Chondrocyte (in vitro differentiated cells): ENCODE measurements at regions not wholly inside any gene's neighbourhood (a gene's known extent, or its start where the extent isn't known, plus 50 kb on each side); places are given as distances from the start of the nearest gene placed in this dataset.

Experiments used
- DNase-seq: peaks from one replicate; pipeline ENCODE4 v3.0.0; 2021; ENCODE audit warnings: mixed read lengths, low spot score
- H3K27ac Mint-ChIP-seq: one replicate; pipeline ENCODE4 v1.8.0; 2021; ENCODE audit warnings: mild to moderate bottlenecking, moderate library complexity, mixed read lengths; ENCODE audit not compliant: unreplicated experiment
- H3K27me3 Mint-ChIP-seq: 2 replicates; pipeline ENCODE4 v1.8.0; 2021; ENCODE audit warnings: low read depth, mixed read lengths
- H3K36me3 Mint-ChIP-seq: 2 replicates; pipeline ENCODE4 v1.8.0; 2021; ENCODE audit warnings: low read depth, mixed read lengths
- H3K4me1 Mint-ChIP-seq: 2 replicates; pipeline ENCODE4 v1.8.0; 2021; ENCODE audit warnings: low read depth, mild to moderate bottlenecking, mixed read lengths
- H3K4me3 Mint-ChIP-seq: one replicate; pipeline ENCODE4 v1.8.0; 2021; ENCODE audit warnings: mild to moderate bottlenecking, moderate library complexity, mixed read lengths; ENCODE audit not compliant: unreplicated experiment
- H3K9me3 Mint-ChIP-seq: 2 replicates; pipeline ENCODE4 v1.8.0; 2021; ENCODE audit warnings: low read depth, mixed read lengths
- TF ChIP-seq, protein P1 (sequence below): fragments of 200-600 bp; sonication (generic); IDR thresholded peaks from 2 replicates; pipeline ENCODE4 v1.5.0; 2021; ENCODE audit warnings: antibody characterized with exemption, mild to moderate bottlenecking, moderate library complexity

GRCh38 chr4:19623866-19624265 lies 627.8 kb upstream of the SLIT2 start:
- Mint-ChIP-seq H3K4me3 (no peak overlapping the region), H3K9me3 (peaks cover 8% of the 10 kb centered on the region), H3K27ac (no peak overlapping the region), H3K27me3 (peaks cover 4% of the 10 kb centered on the region), H3K4me1 (no peaks in the 10 kb centered on the region), H3K36me3 (peaks cover 8% of the 10 kb centered on the region)
- TF ChIP-seq, protein P1, sequence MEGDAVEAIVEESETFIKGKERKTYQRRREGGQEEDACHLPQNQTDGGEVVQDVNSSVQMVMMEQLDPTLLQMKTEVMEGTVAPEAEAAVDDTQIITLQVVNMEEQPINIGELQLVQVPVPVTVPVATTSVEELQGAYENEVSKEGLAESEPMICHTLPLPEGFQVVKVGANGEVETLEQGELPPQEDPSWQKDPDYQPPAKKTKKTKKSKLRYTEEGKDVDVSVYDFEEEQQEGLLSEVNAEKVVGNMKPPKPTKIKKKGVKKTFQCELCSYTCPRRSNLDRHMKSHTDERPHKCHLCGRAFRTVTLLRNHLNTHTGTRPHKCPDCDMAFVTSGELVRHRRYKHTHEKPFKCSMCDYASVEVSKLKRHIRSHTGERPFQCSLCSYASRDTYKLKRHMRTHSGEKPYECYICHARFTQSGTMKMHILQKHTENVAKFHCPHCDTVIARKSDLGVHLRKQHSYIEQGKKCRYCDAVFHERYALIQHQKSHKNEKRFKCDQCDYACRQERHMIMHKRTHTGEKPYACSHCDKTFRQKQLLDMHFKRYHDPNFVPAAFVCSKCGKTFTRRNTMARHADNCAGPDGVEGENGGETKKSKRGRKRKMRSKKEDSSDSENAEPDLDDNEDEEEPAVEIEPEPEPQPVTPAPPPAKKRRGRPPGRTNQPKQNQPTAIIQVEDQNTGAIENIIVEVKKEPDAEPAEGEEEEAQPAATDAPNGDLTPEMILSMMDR, result no peak
- DNase-seq, result no peak

DNA sequence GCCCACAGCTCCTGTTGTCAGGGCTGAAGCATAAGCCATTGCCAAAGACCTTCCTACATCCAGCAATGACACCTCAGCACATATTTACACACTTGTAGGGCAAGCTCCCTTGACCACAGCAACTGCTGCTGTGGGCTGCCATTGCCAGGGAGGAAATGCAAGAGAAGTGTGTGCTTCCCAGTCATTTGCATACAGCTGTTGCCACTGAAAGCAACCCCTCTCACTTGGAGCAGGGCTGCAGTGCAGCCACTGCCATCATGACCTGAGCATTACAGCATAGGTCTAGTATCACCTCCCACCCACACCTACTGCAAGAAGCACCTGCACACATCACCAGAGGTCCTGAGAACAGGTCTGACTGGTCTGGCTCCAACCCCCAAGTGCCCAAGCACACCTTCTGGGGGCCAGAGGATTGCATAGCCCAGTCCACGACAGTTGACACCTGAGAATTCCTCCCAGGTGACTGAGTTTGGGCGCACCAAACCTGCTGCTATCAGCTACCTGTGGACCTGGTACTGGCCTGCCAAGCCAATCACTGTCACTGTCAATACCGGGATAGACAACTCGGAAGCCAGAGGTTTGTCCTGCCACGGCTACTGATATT lies 636.5 kb upstream of the SLIT2 start:
- peaks cover 5% of the 10 kb centered on the region for H3K36me3 Mint-ChIP-seq
- no peak overlapping the region for H3K4me3 Mint-ChIP-seq
- TF ChIP-seq, protein P1, result no peak
- peaks cover 3% of the 10 kb centered on the region for H3K27me3 Mint-ChIP-seq
- peaks cover 13% of the 10 kb centered on the region for H3K9me3 Mint-ChIP-seq
- DNase-seq, result no peak
- H3K27ac Mint-ChIP-seq, result no peak overlapping the region
- H3K4me1 Mint-ChIP-seq, result no peaks in the 10 kb centered on the region

DNA sequence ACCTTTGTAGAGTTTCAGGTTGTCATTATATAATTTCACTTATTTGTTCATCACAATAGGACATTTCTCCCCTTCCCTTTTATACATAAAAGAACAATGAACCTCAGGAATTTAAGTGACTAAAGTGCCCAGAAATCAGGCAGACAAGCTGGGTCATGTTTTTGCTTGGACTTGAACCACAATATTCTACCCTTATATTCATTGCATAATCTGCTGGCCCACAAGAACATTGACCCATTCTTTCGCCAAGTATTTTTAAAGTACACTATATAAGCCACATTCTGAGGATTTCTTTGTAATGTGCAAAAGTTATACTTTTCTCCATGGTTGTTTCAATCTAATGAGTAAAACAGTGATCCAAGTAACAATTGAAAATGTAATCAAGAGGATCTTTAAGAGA lies 637.5 kb upstream of the SLIT2 start:
- no peaks in the 10 kb centered on the region for H3K4me1 Mint-ChIP-seq
- no peak overlapping the region for H3K4me3 Mint-ChIP-seq

DNA sequence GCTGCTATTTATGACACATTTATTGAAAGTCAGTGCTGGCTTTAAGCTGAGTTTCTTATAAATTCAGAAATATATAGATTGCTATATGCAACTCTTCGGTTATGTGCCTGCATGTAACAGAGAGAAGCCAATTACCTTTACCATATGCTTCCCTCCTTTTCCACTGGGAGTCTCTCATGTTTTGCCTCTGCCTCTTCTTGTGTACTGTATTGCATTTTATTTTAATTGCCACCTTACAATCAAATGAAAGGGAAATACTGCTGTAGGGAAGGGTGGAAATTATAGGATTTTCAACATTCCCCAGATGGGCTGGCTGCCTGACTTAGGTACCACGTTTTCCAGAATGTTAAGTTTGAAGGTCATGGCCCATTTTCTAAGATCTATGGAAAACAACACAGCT lies 655.4 kb upstream of the SLIT2 start:
- H3K27ac Mint-ChIP-seq, result no peak overlapping the region
- TF ChIP-seq, protein P1, result no peak
- no peak for DNase-seq
- H3K4me1 Mint-ChIP-seq, result no peaks in the 10 kb centered on the region
- no peaks in the 10 kb centered on the region for H3K36me3 Mint-ChIP-seq
- peaks cover 7% of the 10 kb centered on the region for H3K27me3 Mint-ChIP-seq
- no peaks in the 10 kb centered on the region for H3K9me3 Mint-ChIP-seq
- no peak overlapping the region for H3K4me3 Mint-ChIP-seq

More for the DNA sequence above, 637.5 kb upstream of the SLIT2 start:
- no peak overlapping the region for H3K27ac Mint-ChIP-seq
- DNase-seq, result no peak
- no peaks in the 10 kb centered on the region for H3K27me3 Mint-ChIP-seq
- TF ChIP-seq, protein P1, result no peak
- H3K9me3 Mint-ChIP-seq, result peaks cover 19% of the 10 kb centered on the region
- H3K36me3 Mint-ChIP-seq, result peaks cover 2% of the 10 kb centered on the region

DNA sequence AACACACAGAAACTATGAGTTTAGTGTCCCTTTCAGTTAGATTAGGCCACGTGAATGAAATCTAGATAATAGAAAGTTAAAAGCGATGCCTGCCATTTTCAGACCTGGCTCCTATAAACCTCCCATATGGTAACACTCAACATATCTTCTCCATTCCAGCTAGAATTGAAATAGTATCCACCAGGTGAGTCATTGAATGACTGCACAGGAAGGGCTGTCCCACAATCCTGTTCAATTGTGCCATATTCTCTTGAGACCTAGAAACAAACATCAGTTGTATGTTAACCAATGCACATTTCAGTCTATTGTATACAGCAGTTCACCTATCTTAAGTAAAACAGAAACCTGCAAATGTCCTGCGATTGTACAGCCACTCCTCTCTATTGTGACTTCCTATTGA lies 659.3 kb upstream of the SLIT2 start:
- H3K4me3 Mint-ChIP-seq, result no peak overlapping the region
- no peak for DNase-seq
- H3K4me1 Mint-ChIP-seq, result no peaks in the 10 kb centered on the region
- no peak overlapping the region for H3K27ac Mint-ChIP-seq
- TF ChIP-seq, protein P1, result no peak
- H3K27me3 Mint-ChIP-seq, result peaks cover 5% of the 10 kb centered on the region
- peaks cover 4% of the 10 kb centered on the region for H3K9me3 Mint-ChIP-seq
- no peaks in the 10 kb centered on the region for H3K36me3 Mint-ChIP-seq
